HuH-7.5 (cell line): ENCODE measurements at regions not wholly inside any gene's neighbourhood (a gene's known extent, or its start where the extent isn't known, plus 50 kb on each side); places are given as distances from the start of the nearest gene placed in this dataset.

Source experiments
- DNase-seq: peaks from one replicate; pipeline ENCODE4 v3.0.0; 2011; ENCODE audit warnings: low spot score

- no peak for DNase-seq
These were observed 291.6 kb downstream of the ARAP2 start for GRCh38 chr4:35952751-35953150.

- no peak for DNase-seq
These were observed 280.9 kb downstream of the ARAP2 start for GRCh38 chr4:35963383-35963782.

- no peak for DNase-seq
These were observed 280.3 kb downstream of the ARAP2 start for GRCh38 chr4:35963974-35964515.

GRCh38 chr4:35965300-35965699, 279.0 kb downstream of the ARAP2 start:
- DNase-seq: no peak

- no peak for DNase-seq
These were observed 277.7 kb downstream of the ARAP2 start for GRCh38 chr4:35966566-35966965.

- no peak for DNase-seq
These were observed 273.9 kb downstream of the ARAP2 start for GRCh38 chr4:35970366-35970960.

- no peak for DNase-seq
These were observed 271.5 kb downstream of the ARAP2 start for GRCh38 chr4:35972814-35973213.

- DNase-seq: no peak
These were observed 268.5 kb downstream of the ARAP2 start for GRCh38 chr4:35975617-35976355.

- no peak for DNase-seq
These were observed 265.8 kb downstream of the ARAP2 start for GRCh38 chr4:35978551-35978950.

- no peak for DNase-seq
These were observed 262.0 kb downstream of the ARAP2 start for GRCh38 chr4:35982318-35982717.

GRCh38 chr4:35986537-35986936, 257.8 kb downstream of the ARAP2 start:
- no peak for DNase-seq

GRCh38 chr4:35993606-35994005, 250.7 kb downstream of the ARAP2 start:
- no peak for DNase-seq

GRCh38 chr4:36000941-36001557, 243.3 kb downstream of the ARAP2 start:
- no peak for DNase-seq

- DNase-seq: no peak
These were observed 241.3 kb downstream of the ARAP2 start for GRCh38 chr4:36003051-36003450.

GRCh38 chr4:36004204-36004851, 240.0 kb downstream of the ARAP2 start:
- DNase-seq: no peak

GRCh38 chr4:36006226-36006625, 238.1 kb downstream of the ARAP2 start:
- no peak for DNase-seq

- DNase-seq: no peak
These were observed 233.9 kb downstream of the ARAP2 start for GRCh38 chr4:36010397-36010929.

- DNase-seq: no peak
These were observed 232.9 kb downstream of the ARAP2 start for GRCh38 chr4:36011381-36011780.

GRCh38 chr4:36012503-36012902, 231.8 kb downstream of the ARAP2 start:
- DNase-seq: no peak

GRCh38 chr4:36013206-36013605, 231.1 kb downstream of the ARAP2 start:
- DNase-seq: no peak
